Adrenal gland (tissue), 9 donors: ENCODE measurements at regions not wholly inside any gene's neighbourhood (a gene's known extent, or its start where the extent isn't known, plus 50 kb on each side); places are given as distances from the start of the nearest gene placed in this dataset.
"Not testable (repeated sequence)": the region's sequence is repeated elsewhere in the genome, so short reads cannot be mapped to it uniquely, and the experiment has no call there.

Source experiments
- DNase-seq, 7 donors: peaks; one replicate each; pipeline ENCODE4 v3.0.0-alpha.2; 2019 to 2020
- H3K27ac ChIP-seq, 5 donors: fragments of 200-600 bp; sonication (generic) in 4 of 5; 1 replicate in 3 of 5; 2 replicates in 2 of 5; pipeline versions ENCODE4 v1.5.1 to v1.8.0; 2016 to 2020; ENCODE audit warnings: mild to moderate bottlenecking in 1 of 5
- H3K27me3 ChIP-seq: fragments of 200-600 bp; 2 replicates; pipeline ENCODE4 v1.8.0; 2021
- H3K36me3 ChIP-seq, 2 donors: fragments of 200-600 bp; replicated peaks in 1 of 2; 1 replicate in 1 of 2; 2 replicates in 1 of 2; pipeline versions ENCODE4 v1.5.1 to v1.8.0; 2018 to 2022
- H3K4me1 ChIP-seq, 2 donors: fragments of 200-600 bp; replicated peaks in 1 of 2; 1 replicate in 1 of 2; 2 replicates in 1 of 2; pipeline versions ENCODE4 v1.5.1 to v1.8.0; 2018 to 2021
- H3K4me3 ChIP-seq, 4 donors: fragments of 200-600 bp; sonication (generic) in 3 of 4; one replicate each; pipeline ENCODE4 v1.5.1; 2016 to 2018
- H3K9me3 ChIP-seq, 3 donors: fragments of 200-600 bp; sonication (generic) in 1 of 3; replicated peaks in 1 of 3; 1 replicate in 2 of 3; 2 replicates in 1 of 3; pipeline versions ENCODE4 v1.5.1 to v1.8.0; 2016 to 2021
- POLR2A ChIP-seq, 2 donors: fragments of 450-650 bp; IDR thresholded peaks; one replicate each; pipeline ENCODE4 v1.6.1; 2017; ENCODE audit warnings: antibody characterized with exemption in 2 of 2, mild to moderate bottlenecking in 2 of 2, moderate library complexity in 1 of 2
- WGBS, 4 donors: extraction: QIAGEN DNeasy Blood & Tissue Kit in 2 of 4; methylation state at CpG; one replicate each; pipeline versions ENCODE4 v1.1.5 to v1.1.7; 2013 to 2017; 5-methylcytosine and 5-hydroxymethylcytosine counted together
- intact Hi-C, 2 donors: fragments of 100-400 bp; cut with DNase I; formaldehyde crosslinking; loops; one replicate each; pipeline versions ENCODE4 v1.14.1 to v1.15.0; 2022 to 2023
- TF ChIP-seq, protein P1 (sequence below), 6 experiments: fragments of 450-650 bp in 4 of 6; fragments of 200-600 bp in 2 of 6; sonication (generic) in 1 of 6; IDR thresholded peaks; 1 replicate in 5 of 6; 2 replicates in 1 of 6; pipeline versions ENCODE4 v1.5.1 to v1.8.0; 2016 to 2021; ENCODE audit warnings: antibody characterized with exemption in 6 of 6, mild to moderate bottlenecking in 2 of 6, moderate library complexity in 1 of 6
- donor health status: healthy with polysubstance abuse.
- donor health status: Bipolar disorder and iron deficiency.
- donor health status: DM: yes; HTN: yes; CAD: no.
- donor health status: DM: no; HTN: no; CAD: no.
- donor health status: DM: no; HTN: no; CAD: no.

GRCh38 chr10:57035310-57035709, 674.3 kb upstream of the ZWINT start:
- Histone ChIP-seq H3K4me1 (no peaks in the 10 kb centered on the region), H3K9me3 (no peaks in the 10 kb centered on the region), H3K36me3 (no peaks in the 10 kb centered on the region), H3K4me3 (no peak overlapping the region), H3K27ac (no peak overlapping the region), H3K27me3 (no peaks in the 10 kb centered on the region)
- TF ChIP-seq, protein P1, sequence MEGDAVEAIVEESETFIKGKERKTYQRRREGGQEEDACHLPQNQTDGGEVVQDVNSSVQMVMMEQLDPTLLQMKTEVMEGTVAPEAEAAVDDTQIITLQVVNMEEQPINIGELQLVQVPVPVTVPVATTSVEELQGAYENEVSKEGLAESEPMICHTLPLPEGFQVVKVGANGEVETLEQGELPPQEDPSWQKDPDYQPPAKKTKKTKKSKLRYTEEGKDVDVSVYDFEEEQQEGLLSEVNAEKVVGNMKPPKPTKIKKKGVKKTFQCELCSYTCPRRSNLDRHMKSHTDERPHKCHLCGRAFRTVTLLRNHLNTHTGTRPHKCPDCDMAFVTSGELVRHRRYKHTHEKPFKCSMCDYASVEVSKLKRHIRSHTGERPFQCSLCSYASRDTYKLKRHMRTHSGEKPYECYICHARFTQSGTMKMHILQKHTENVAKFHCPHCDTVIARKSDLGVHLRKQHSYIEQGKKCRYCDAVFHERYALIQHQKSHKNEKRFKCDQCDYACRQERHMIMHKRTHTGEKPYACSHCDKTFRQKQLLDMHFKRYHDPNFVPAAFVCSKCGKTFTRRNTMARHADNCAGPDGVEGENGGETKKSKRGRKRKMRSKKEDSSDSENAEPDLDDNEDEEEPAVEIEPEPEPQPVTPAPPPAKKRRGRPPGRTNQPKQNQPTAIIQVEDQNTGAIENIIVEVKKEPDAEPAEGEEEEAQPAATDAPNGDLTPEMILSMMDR (IDR thresholded peaks at IDR 0.05): no peak
- TF ChIP-seq POLR2A (IDR thresholded peaks at IDR 0.05): no peak
- WGBS, 4 donors: 78 to 92% (median 90%) methylated on average over 2 of the region's 2 CpGs
- intact Hi-C loops: no loop called here
- DNase-seq: no peak

GRCh38 chr10:57032301-57032700, 671.2 kb upstream of the ZWINT start:
- H3K9me3 ChIP-seq, DNase-seq, H3K4me1 ChIP-seq, H3K36me3 ChIP-seq, intact Hi-C loops, H3K4me3 ChIP-seq, H3K27ac ChIP-seq, H3K27me3 ChIP-seq: not testable (repeated sequence)
- WGBS, 4 donors: 76 to 91% (median 83%) methylated on average over 3 to 5 of the region's 5 CpGs

DNA sequence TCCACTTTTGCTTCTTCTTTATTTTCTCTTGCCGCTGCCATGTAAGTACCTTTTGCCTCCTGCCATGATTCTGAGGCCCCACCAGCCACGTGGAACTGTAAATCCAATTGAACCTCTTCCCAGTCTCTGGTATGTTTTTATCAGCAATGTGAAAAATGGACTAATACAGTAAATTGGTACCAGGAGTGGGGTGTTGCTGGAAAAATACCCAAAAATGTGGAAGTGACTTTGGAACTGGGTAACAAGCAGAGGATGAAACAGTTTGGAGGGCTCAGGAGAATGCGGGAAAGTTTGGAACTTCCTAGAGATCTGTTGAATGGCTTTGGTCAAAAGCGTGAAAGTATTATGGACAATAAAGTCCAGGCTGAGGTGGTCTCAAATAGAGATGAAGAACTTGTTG, 670.3 kb upstream of the ZWINT start:
- TF ChIP-seq POLR2A (IDR thresholded peaks at IDR 0.05): no peak
- TF ChIP-seq, protein P1 (IDR thresholded peaks at IDR 0.05): no peak
- Histone ChIP-seq H3K36me3 (no peaks in the 10 kb centered on the region), H3K9me3 (no peaks in the 10 kb centered on the region), H3K27ac (no peak overlapping the region), H3K27me3 (no peaks in the 10 kb centered on the region), H3K4me1 (no peaks in the 10 kb centered on the region), H3K4me3 (no peak overlapping the region)
- DNase-seq: no peak
- WGBS, 4 donors: 89 to 92% (median 91%) methylated on average over 4 of the region's 4 CpGs
- intact Hi-C loops: no loop called here

GRCh38 chr10:57026307-57026706, 665.2 kb upstream of the ZWINT start:
- TF ChIP-seq, protein P1 (IDR thresholded peaks at IDR 0.05): no peak
- TF ChIP-seq POLR2A (IDR thresholded peaks at IDR 0.05): no peak
- Histone ChIP-seq H3K9me3 (no peaks in the 10 kb centered on the region), H3K4me3 (no peak overlapping the region), H3K4me1 (no peaks in the 10 kb centered on the region), H3K36me3 (no peaks in the 10 kb centered on the region), H3K27ac (no peak overlapping the region), H3K27me3 (no peaks in the 10 kb centered on the region)
- intact Hi-C loops: no loop called here
- no peak for DNase-seq
- WGBS, 4 donors: 82 to 97% (median 87%) methylated on average over 1 of the region's 1 CpG

- TF ChIP-seq, protein P1 (IDR thresholded peaks at IDR 0.05): no peak
- no peak for TF ChIP-seq POLR2A (IDR thresholded peaks at IDR 0.05)
- WGBS, 4 donors: 64 to 76% (median 73%) methylated on average over 1 of the region's 1 CpG
- intact Hi-C loops: no loop called here
These were observed 662.6 kb upstream of the ZWINT start for GRCh38 chr10:57023626-57024025.

More at GRCh38 chr10:57023626-57024025, 662.6 kb upstream of the ZWINT start:
- Histone ChIP-seq H3K27ac (no peak overlapping the region), H3K9me3 (no peaks in the 10 kb centered on the region), H3K4me3 (no peak overlapping the region), H3K4me1 (no peaks in the 10 kb centered on the region), H3K36me3 (no peaks in the 10 kb centered on the region), H3K27me3 (no peaks in the 10 kb centered on the region)
- no peak for DNase-seq
